H1 (cell line): ENCODE measurements at regions not wholly inside any gene's neighbourhood (a gene's known extent, or its start where the extent isn't known, plus 50 kb on each side); places are given as distances from the start of the nearest gene placed in this dataset.

ENCODE experiments used
- CTCF ChIA-PET: fragments of 300-600 bp; sonication (Branson Sonifier 250); formaldehyde crosslinking; loops from one replicate; lab custom pipeline; 2021; ENCODE audit not compliant: partially characterized antibody; lab: Charles Lee
- POLR2A ChIA-PET: fragments of 300-600 bp; sonication (Branson Sonifier 250); formaldehyde crosslinking; loops from one replicate; lab custom pipeline; 2021; ENCODE audit warnings: inconsistent platforms; ENCODE audit not compliant: partially characterized antibody; lab: Charles Lee
- DNase-seq, 2 experiments: peaks; one replicate each; pipeline versions ENCODE4 v3.0.0 to v3.0.0-alpha.2; 2010 to 2022; ENCODE audit warnings: low spot score in 2 of 2, low read depth in 1 of 2, mixed read lengths in 1 of 2
- FAIRE-seq: peaks from 2 replicates; lab custom pipeline; 2011; peaks lifted over from hg19 to GRCh38; lab: Jason Lieb, UNC
- H2AFZ ChIP-seq: 2 replicates; pipeline ENCODE4 v1.8.1; 2012; ENCODE audit warnings: low read length, inconsistent platforms
- H2AK5ac ChIP-seq: 2 replicates; pipeline ENCODE4 v1.6.1; 2013; ENCODE audit warnings: low read depth, low read length
- H2BK120ac ChIP-seq: replicated peaks from 2 replicates; pipeline ENCODE3; 2013; ENCODE audit warnings: low read depth, low read length, inconsistent platforms
- H2BK12ac ChIP-seq: 2 replicates; pipeline ENCODE4 v1.6.1; 2013; ENCODE audit warnings: low read depth, low read length
- H2BK15ac ChIP-seq: 2 replicates; pipeline ENCODE4 v1.6.1; 2013; ENCODE audit warnings: low read length
- H2BK20ac ChIP-seq: 2 replicates; pipeline ENCODE4 v1.6.1; 2013; ENCODE audit warnings: low read length
- H2BK5ac ChIP-seq: 2 replicates; pipeline ENCODE4 v1.6.1; 2013; ENCODE audit warnings: low read depth, low read length
- H3K14ac ChIP-seq: 2 replicates; pipeline ENCODE4 v1.6.1; 2013; ENCODE audit warnings: inconsistent platforms; ENCODE audit not compliant: insufficient read length
- H3K18ac ChIP-seq: 2 replicates; pipeline ENCODE4 v1.6.1; 2013; ENCODE audit warnings: low read length; ENCODE audit errors: extremely low read depth
- H3K23ac ChIP-seq: 2 replicates; pipeline ENCODE4 v1.6.1; 2013; ENCODE audit warnings: inconsistent platforms; ENCODE audit not compliant: insufficient read length
- H3K23me2 ChIP-seq: 2 replicates; pipeline ENCODE4 v1.6.1; 2013; ENCODE audit warnings: low read depth, low read length
- H3K27ac ChIP-seq: 2 replicates; pipeline ENCODE4 v1.6.1; 2011; ENCODE audit warnings: low read depth, low read length, inconsistent platforms
- H3K27me3 ChIP-seq, 4 experiments: replicated peaks in 1 of 4; 1 replicate in 1 of 4; 2 replicates in 3 of 4; pipeline versions ENCODE4 v1.6.1 to v1.8.1; 2011 to 2013; ENCODE audit warnings: low read length in 3 of 4, mild to moderate bottlenecking in 3 of 4, inconsistent platforms in 2 of 4, mixed read lengths in 2 of 4, moderate library complexity in 1 of 4; ENCODE audit not compliant: control insufficient read depth in 3 of 4, insufficient read depth in 3 of 4; ENCODE audit errors: extremely low read depth in 1 of 4
- H3K36me3 ChIP-seq, 4 experiments: 2 replicates each; pipeline versions ENCODE4 v1.6.1 to v1.8.1; 2011 to 2013; ENCODE audit warnings: mild to moderate bottlenecking in 4 of 4, low read length in 3 of 4, moderate library complexity in 2 of 4, control low read depth in 1 of 4, inconsistent platforms in 1 of 4; ENCODE audit not compliant: insufficient read depth in 4 of 4, control insufficient read depth in 2 of 4
- H3K4ac ChIP-seq: replicated peaks from 2 replicates; pipeline ENCODE3; 2013; ENCODE audit warnings: low read length, low read depth, mixed read lengths, inconsistent platforms; ENCODE audit not compliant: insufficient read length
- H3K4me1 ChIP-seq, 4 experiments: replicated peaks in 1 of 4; 1 replicate in 1 of 4; 2 replicates in 3 of 4; pipeline versions ENCODE4 v1.6.1 to v1.8.1; 2011 to 2013; ENCODE audit warnings: low read length in 3 of 4, inconsistent platforms in 2 of 4, mixed read lengths in 1 of 4; ENCODE audit not compliant: insufficient read depth in 4 of 4, control insufficient read depth in 3 of 4
- H3K4me2 ChIP-seq, 2 experiments: 2 replicates each; pipeline versions ENCODE4 v1.6.1 to v1.8.1; 2011 to 2013; ENCODE audit warnings: low read depth in 2 of 2, low read length in 2 of 2, control low read depth in 1 of 2, inconsistent platforms in 1 of 2, mild to moderate bottlenecking in 1 of 2; ENCODE audit not compliant: insufficient read depth in 1 of 2
- H3K4me3 ChIP-seq, 4 experiments: fragments of 200-600, 300-600 bp in 1 of 4; sonication (generic), shearing (Covaris generic), sonication (Bioruptor Twin) in 1 of 4; 2 replicates each; pipeline versions ENCODE4 v1.5.1 to v1.8.1; 2011 to 2016; ENCODE audit warnings: low read length in 4 of 4, low read depth in 3 of 4, control low read depth in 2 of 4, inconsistent platforms in 2 of 4, mild to moderate bottlenecking in 2 of 4, mixed read lengths in 1 of 4, moderate library complexity in 1 of 4; ENCODE audit not compliant: insufficient read depth in 2 of 4; ENCODE audit errors: extremely low read depth in 1 of 4
- H3K56ac ChIP-seq: replicated peaks from 2 replicates; pipeline ENCODE3; 2013; ENCODE audit warnings: low read depth, mild to moderate bottlenecking, mixed read lengths, low read length, inconsistent platforms; ENCODE audit not compliant: insufficient read length
- H3K79me1 ChIP-seq: 2 replicates; pipeline ENCODE4 v1.6.1; 2013; ENCODE audit warnings: low read depth, low read length, control low read depth
- H3K79me2 ChIP-seq, 2 experiments: 2 replicates each; pipeline versions ENCODE4 v1.6.1 to v1.8.1; 2012 to 2013; ENCODE audit warnings: low read length in 2 of 2, mild to moderate bottlenecking in 2 of 2, inconsistent platforms in 1 of 2; ENCODE audit not compliant: insufficient read depth in 2 of 2, control insufficient read depth in 1 of 2
- H3K9ac ChIP-seq, 4 experiments: replicated peaks in 1 of 4; 1 replicate in 1 of 4; 2 replicates in 3 of 4; pipeline versions ENCODE4 v1.6.1 to v1.8.1; 2011 to 2013; ENCODE audit warnings: low read depth in 3 of 4, low read length in 3 of 4, control low read depth in 2 of 4, mild to moderate bottlenecking in 2 of 4, moderate library complexity in 2 of 4, inconsistent platforms in 1 of 4; ENCODE audit errors: extremely low read depth in 1 of 4
- H3K9me3 ChIP-seq, 2 experiments: 2 replicates each; pipeline versions ENCODE4 v1.6.1 to v1.8.1; 2012 to 2013; ENCODE audit warnings: mild to moderate bottlenecking in 2 of 2, moderate library complexity in 2 of 2, control low read depth in 1 of 2, inconsistent platforms in 1 of 2, low read depth in 1 of 2, low read length in 1 of 2, mixed read lengths in 1 of 2; ENCODE audit not compliant: insufficient read depth in 2 of 2
- H4K20me1 ChIP-seq, 2 experiments: replicated peaks in 1 of 2; 2 replicates each; pipeline versions ENCODE3 to v1.8.1; 2011 to 2013; ENCODE audit warnings: inconsistent platforms in 2 of 2, low read length in 2 of 2, mild to moderate bottlenecking in 1 of 2; ENCODE audit not compliant: insufficient read depth in 2 of 2, control insufficient read depth in 1 of 2
- H4K5ac ChIP-seq: 2 replicates; pipeline ENCODE4 v1.6.1; 2013; ENCODE audit warnings: low read length, low read depth, mixed read lengths, inconsistent platforms; ENCODE audit not compliant: insufficient read length
- H4K8ac ChIP-seq: 2 replicates; pipeline ENCODE4 v1.8.0; 2013; ENCODE audit warnings: mild to moderate bottlenecking, moderate library complexity, low read length, inconsistent platforms; ENCODE audit not compliant: insufficient read depth; ENCODE audit errors: extremely low read depth
- H4K91ac ChIP-seq: replicated peaks from 2 replicates; pipeline ENCODE3; 2013; ENCODE audit warnings: low read length, mixed read lengths, inconsistent platforms; ENCODE audit not compliant: insufficient read length
- CBX8 ChIP-seq: fragments of 300-800, 300-1000 bp; sonication (generic); IDR thresholded peaks from 2 replicates; pipeline ENCODE4 v1.7.1; 2016; ENCODE audit warnings: low read depth, low read length, borderline replicate concordance
- CHD2 ChIP-seq: IDR thresholded peaks from 2 replicates; pipeline ENCODE4 v1.6.1; 2012; ENCODE audit warnings: low read length, improper control_type of control experiment
- CREB1 ChIP-seq: IDR thresholded peaks from 2 replicates; pipeline ENCODE4 v1.6.1; 2012; ENCODE audit warnings: inconsistent platforms
- CTBP2 ChIP-seq: IDR thresholded peaks from 2 replicates; pipeline ENCODE4 v1.7.0; 2011; ENCODE audit warnings: borderline replicate concordance, mild to moderate bottlenecking, moderate library complexity, mixed read lengths, low read length; ENCODE audit not compliant: insufficient read depth, insufficient read length
- JUN ChIP-seq: IDR thresholded peaks from 2 replicates; pipeline ENCODE4 v1.6.1; 2011; ENCODE audit warnings: low read depth, mild to moderate bottlenecking, improper control_type of control experiment, low read length
- JUND ChIP-seq: IDR thresholded peaks from 2 replicates; pipeline ENCODE4 v1.6.1; 2011; ENCODE audit warnings: mild to moderate bottlenecking, improper control_type of control experiment, low read length
- NANOG ChIP-seq: IDR thresholded peaks from 2 replicates; pipeline ENCODE4 v1.6.1; 2011; ENCODE audit warnings: low read length, low read depth, mild to moderate bottlenecking, inconsistent platforms; ENCODE audit not compliant: insufficient read depth, poor library complexity, severe bottlenecking
- NRF1 ChIP-seq: IDR thresholded peaks from 2 replicates; pipeline ENCODE4 v1.6.1; 2011; ENCODE audit warnings: mild to moderate bottlenecking, low read depth, low read length, improper control_type of control experiment
- RXRA ChIP-seq: IDR thresholded peaks from 2 replicates; pipeline ENCODE4 v1.6.1; 2011; ENCODE audit warnings: low read depth, mild to moderate bottlenecking, low read length, moderate library complexity; ENCODE audit not compliant: insufficient read depth
- SIN3A ChIP-seq, 2 experiments: IDR thresholded peaks in 1 of 2; conservative IDR thresholded peaks in 1 of 2; 2 replicates each; pipeline ENCODE4 v1.6.1; 2011 to 2012; ENCODE audit warnings: low read length in 2 of 2, improper control_type of control experiment in 1 of 2, low read depth in 1 of 2, mild to moderate bottlenecking in 1 of 2
- TAF1 ChIP-seq: IDR thresholded peaks from 2 replicates; pipeline ENCODE4 v1.6.1; 2011; ENCODE audit warnings: mild to moderate bottlenecking, low read depth, low read length
- TAF7 ChIP-seq: optimal IDR thresholded peaks from 2 replicates; pipeline ENCODE3; 2011; ENCODE audit warnings: low read depth, mild to moderate bottlenecking, inconsistent platforms, low read length, moderate library complexity, borderline replicate concordance
- YY1 ChIP-seq: IDR thresholded peaks from 2 replicates; pipeline ENCODE4 v1.6.1; 2011; ENCODE audit warnings: low read depth, mild to moderate bottlenecking, low read length
- WGBS, 2 experiments: shearing (Covaris generic) in 1 of 2; methylation state at CpG; one replicate each; pipeline versions ENCODE4 v1.1.6 to v1.1.7; 2013 to 2015; ENCODE audit warnings: low lambda C conversion rate in 2 of 2, mixed read lengths in 2 of 2, inconsistent platforms in 1 of 2, low coverage in 1 of 2, missing lambda C conversion rate in 1 of 2; ENCODE audit not compliant: insufficient replicate concordance in 2 of 2, insufficient coverage in 1 of 2, insufficient read length in 1 of 2; ENCODE audit errors: extremely low coverage in 1 of 2, missing lambda C conversion rate in 1 of 2; 5-methylcytosine and 5-hydroxymethylcytosine counted together
- TF ChIP-seq, protein P1 (sequence below): IDR thresholded peaks from 2 replicates; pipeline ENCODE4 v1.6.1; 2012; ENCODE audit warnings: inconsistent platforms

DNA sequence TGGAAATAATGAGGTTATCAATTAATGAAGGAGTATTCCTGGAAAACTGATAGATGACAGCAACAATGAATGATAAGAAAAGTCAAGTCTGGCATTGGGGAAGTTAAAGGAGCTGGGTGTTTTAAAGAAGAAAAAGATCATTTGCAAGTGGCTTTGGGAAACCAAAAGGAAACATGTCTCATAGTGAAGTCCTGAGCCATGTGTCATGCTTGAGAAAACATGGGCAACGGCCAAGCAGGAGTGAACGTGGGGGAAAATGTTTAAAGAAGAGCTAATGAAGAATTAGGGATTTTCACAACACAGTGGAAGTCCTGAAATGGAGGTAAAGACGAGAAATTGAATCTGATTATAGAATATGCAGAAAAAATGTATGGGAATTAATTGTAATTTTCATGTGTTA lies 1383.2 kb upstream of the CELF2 start:
- Histone ChIP-seq H3K27me3 (no peaks in the 10 kb centered on the region), H3K56ac (no peak overlapping the region), H3K4me3 (no peak overlapping the region), H3K4me2 (no peak overlapping the region), H2AK5ac (no peak overlapping the region), H2BK5ac (no peak overlapping the region), H4K8ac (no peak overlapping the region), H2AFZ (no peak overlapping the region), H4K20me1 (no peaks in the 10 kb centered on the region), H3K23ac (no peak overlapping the region), H3K79me1 (no peaks in the 10 kb centered on the region; the same call in 1 of the 2 replicates), H2BK15ac (no peak overlapping the region), H2BK12ac (no peak overlapping the region), H3K36me3 (no peaks in the 10 kb centered on the region), H3K4me1 (no peaks in the 10 kb centered on the region), H2BK20ac (no peak overlapping the region), H3K18ac (no peak overlapping the region), H3K9ac (no peak overlapping the region), H3K4ac (no peak overlapping the region), H3K79me2 (no peaks in the 10 kb centered on the region), H3K27ac (no peak overlapping the region), H2BK120ac (no peak overlapping the region), H4K5ac (no peak overlapping the region), H4K91ac (no peak overlapping the region), H3K23me2 (no peaks in the 10 kb centered on the region), H3K9me3 (no peaks in the 10 kb centered on the region; a peak in 1 of 4 replicates), H3K14ac (no peak overlapping the region)
- no peak for TF ChIP-seq JUND
- no peak for TF ChIP-seq YY1
- no peak for TF ChIP-seq CTBP2
- no peak for TF ChIP-seq CREB1
- TF ChIP-seq CHD2: no peak
- TF ChIP-seq NRF1: no peak
- no peak for TF ChIP-seq RXRA
- TF ChIP-seq, protein P1, sequence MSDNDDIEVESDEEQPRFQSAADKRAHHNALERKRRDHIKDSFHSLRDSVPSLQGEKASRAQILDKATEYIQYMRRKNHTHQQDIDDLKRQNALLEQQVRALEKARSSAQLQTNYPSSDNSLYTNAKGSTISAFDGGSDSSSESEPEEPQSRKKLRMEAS: no peak
- TF ChIP-seq CBX8: no peak
- TF ChIP-seq JUN: no peak
- no peak for TF ChIP-seq TAF1
- no peak for TF ChIP-seq NANOG
- TF ChIP-seq TAF7: no peak
- no peak for TF ChIP-seq SIN3A (conservative IDR thresholded peaks at IDR 0.05 in 1 of 2, IDR thresholded peaks at IDR 0.05 in 1 of 2; ENCODE audit: low read depth in 1 of 2, low read length in 2 of 2)
- POLR2A ChIA-PET: no interaction called here
- no peak for FAIRE-seq
- 88% methylated on average over 3 of the region's 3 CpGs; no CpG with 5 or more reads in 1 of the 2 experiments for WGBS, 2 experiments
- CTCF ChIA-PET: interaction anchor here (0.7 kb wide), 1 partner anchor 1211 kb away, joined by 3 read pairs; no protein-coding TSS in a partner anchor
- DNase-seq: no peak
